ENCODE measurements at regions not wholly inside any gene's neighbourhood (a gene's known extent, or its start where the extent isn't known, plus 50 kb on each side); places are given as distances from the start of the nearest gene placed in this dataset.

DNA sequence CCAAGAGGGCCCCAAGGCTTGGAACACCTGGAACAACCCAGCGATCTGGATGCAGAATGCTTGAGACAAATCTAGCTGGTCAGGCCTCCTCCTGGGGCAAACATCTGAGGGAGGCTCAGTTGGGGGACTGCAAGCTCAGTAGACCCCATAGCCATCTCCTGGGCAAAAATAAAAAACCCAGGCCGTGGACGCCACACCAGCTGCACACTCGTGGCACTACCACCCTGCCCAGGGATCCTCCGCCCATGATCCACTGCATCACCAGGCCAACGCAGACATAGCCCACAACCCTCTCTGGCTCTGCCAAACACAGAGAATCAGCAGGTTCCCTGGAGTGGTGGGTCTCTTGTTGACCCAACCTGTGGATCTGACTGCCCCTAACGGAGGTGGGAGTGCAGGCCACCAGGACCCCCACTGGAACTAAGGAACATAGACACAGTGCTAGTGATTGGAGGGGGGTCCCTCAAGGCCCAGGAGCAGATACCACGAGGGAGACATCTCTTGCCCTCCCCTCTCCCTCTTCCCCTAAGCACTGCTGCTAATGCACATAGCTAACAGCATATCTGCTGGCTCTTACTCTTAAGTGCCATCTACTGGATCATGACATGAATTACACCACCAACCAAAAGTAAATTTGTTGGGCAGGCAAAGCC lies 147.2 kb downstream of the CHD1L start:
- Histone ChIP-seq H3K4me2 (ENCODE audit: low read depth, low read length) (no peak overlapping the region), H3K56ac (ENCODE audit: extremely low read depth, insufficient read depth, low read length) (no peak overlapping the region), H3K9me3 (ENCODE audit: control insufficient read depth, insufficient read depth, low read length) (no peaks in the 10 kb centered on the region), H4K91ac (ENCODE audit: insufficient read depth, low read depth, low read length) (no peak overlapping the region), H2BK20ac (ENCODE audit: low read depth, low read length) (no peak overlapping the region), H3K27ac (ENCODE audit: insufficient read depth, low read length) (no peak overlapping the region), H3K9me1 (ENCODE audit: insufficient read depth, low read length) (no peaks in the 10 kb centered on the region), H3K36me3 (ENCODE audit: control insufficient read depth, insufficient read depth, low read length) (no peaks in the 10 kb centered on the region), H2BK120ac (ENCODE audit: low read depth, low read length) (no peak overlapping the region), H3K23ac (ENCODE audit: low read depth, low read length) (no peak overlapping the region), H3K79me1 (ENCODE audit: low read depth in 1 of 2, low read length in 2 of 2) (no peaks in the 10 kb centered on the region), H2AK5ac (ENCODE audit: low read depth, low read length) (no peak overlapping the region), H3K18ac (ENCODE audit: low read depth, low read length) (no peak overlapping the region), H3K4me1 (ENCODE audit: control insufficient read depth, insufficient read depth, low read length) (no peaks in the 10 kb centered on the region), H2AFZ (replicated peaks; ENCODE audit: low read length, poor library complexity) (peak overlapping the region; percentile 46), H4K20me1 (ENCODE audit: insufficient read depth, low read length) (no peaks in the 10 kb centered on the region), H4K8ac (ENCODE audit: low read depth in 2 of 2, low read length in 2 of 2) (no peak overlapping the region), H2BK5ac (ENCODE audit: low read depth, low read length, poor library complexity, severe bottlenecking) (no peak overlapping the region), H3K14ac (replicated peaks; ENCODE audit: low read depth, low read length) (no peak overlapping the region), H3K9ac (ENCODE audit: low read depth, low read length) (no peak overlapping the region), H3K4me3 (ENCODE audit: insufficient read depth, low read depth, low read length) (no peak overlapping the region), H3K4ac (ENCODE audit: low read depth, low read length) (no peak overlapping the region), H2BK15ac (ENCODE audit: low read depth, low read length) (no peak overlapping the region), H3K27me3 (ENCODE audit: control insufficient read depth, insufficient read depth, low read length) (peaks cover 1% of the 10 kb centered on the region; the same call in 1 of the 2 replicates), H4K5ac (ENCODE audit: low read depth, low read length) (no peak overlapping the region), H2AK9ac (replicated peaks; ENCODE audit: low read depth, low read length, poor library complexity) (no peak overlapping the region)
- intact Hi-C loops (cut with micrococcal nuclease), result loop anchor here (2.0 to 5.0 kb wide), 3 partner anchors 117 to 503 kb away; partner anchors contain the start of gene PRKAB2
- ATAC-seq (ENCODE audit: low read depth) (peak; percentile 100), DNase-seq (peak; percentile 58)
- BruUV-seq (replicated peaks), result no TSS peak
- in situ Hi-C loops (cut with MboI; ENCODE audit: low sequenced_read_pairs), result loop anchor here (25.0 kb wide), 1 partner anchor 102 kb away; no protein-coding TSS in a partner anchor
- dilution Hi-C loops (cut with HindIII; ENCODE audit: low sequenced_read_pairs, unreplicated experiment), result no loop called here
- ChIA-PET CTCF (interaction anchor here (0.9 to 1.6 kb wide), 9 partner anchors 8 to 219 kb away, joined by 3 to 15 read pairs (median 3); no protein-coding TSS in a partner anchor), POLR2A (ENCODE audit: unreplicated experiment) (interaction anchor here (1.3 kb wide), 1 partner anchor 116 kb away, joined by 5 read pairs; no protein-coding TSS in a partner anchor)
- WGBS, 2 experiments (ENCODE audit: extremely low coverage in 2 of 2, insufficient read length in 1 of 2), result 50% methylated on average over 1 of the region's 8 CpGs; no CpG with 5 or more reads in 1 of the 2 experiments
- TF ChIP-seq, protein P1, sequence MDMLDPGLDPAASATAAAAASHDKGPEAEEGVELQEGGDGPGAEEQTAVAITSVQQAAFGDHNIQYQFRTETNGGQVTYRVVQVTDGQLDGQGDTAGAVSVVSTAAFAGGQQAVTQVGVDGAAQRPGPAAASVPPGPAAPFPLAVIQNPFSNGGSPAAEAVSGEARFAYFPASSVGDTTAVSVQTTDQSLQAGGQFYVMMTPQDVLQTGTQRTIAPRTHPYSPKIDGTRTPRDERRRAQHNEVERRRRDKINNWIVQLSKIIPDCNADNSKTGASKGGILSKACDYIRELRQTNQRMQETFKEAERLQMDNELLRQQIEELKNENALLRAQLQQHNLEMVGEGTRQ (IDR thresholded peaks at IDR 0.05; ENCODE audit: low read depth, low read length), result no peak
- TF ChIP-seq SMC3 (IDR thresholded peaks at IDR 0.05; ENCODE audit: low read depth, low read length), result peak; percentile 75
- TF ChIP-seq CTCF (conservative IDR thresholded peaks at IDR 0.05; ENCODE audit: low read depth, low read length), result peak; percentile 74
- TF ChIP-seq RFX5 (IDR thresholded peaks at IDR 0.05; ENCODE audit: low read depth, low read length), result no peak
- TF ChIP-seq RAD21 (IDR thresholded peaks at IDR 0.05; ENCODE audit: low read length), result peak; percentile 82
- TF ChIP-seq CEBPB (IDR thresholded peaks at IDR 0.05; ENCODE audit: low read depth, low read length), result no peak
- no peak for TF ChIP-seq MAZ (IDR thresholded peaks at IDR 0.05; ENCODE audit: borderline replicate concordance, low read depth, low read length)
- no peak for TF ChIP-seq CHD1 (IDR thresholded peaks at IDR 0.05; ENCODE audit: low read depth, low read length)
- no peak for TF ChIP-seq MAFK (IDR thresholded peaks at IDR 0.05; ENCODE audit: low read depth, low read length)
- no peak for TF ChIP-seq POLR2A (IDR thresholded peaks at IDR 0.05; ENCODE audit: low read depth, low read length)
- no peak for TF ChIP-seq BHLHE40 (IDR thresholded peaks at IDR 0.05; ENCODE audit: low read depth, low read length)
